HS-27A (cell line): ENCODE measurements at regions not wholly inside any gene's neighbourhood (a gene's known extent, or its start where the extent isn't known, plus 50 kb on each side); places are given as distances from the start of the nearest gene placed in this dataset.
"Not testable (repeated sequence)": the region's sequence is repeated elsewhere in the genome, so short reads cannot be mapped to it uniquely, and the experiment has no call there.

Experiments used
- DNase-seq: peaks from one replicate; pipeline ENCODE4 v3.0.0-alpha.2; 2012; ENCODE audit warnings: low read depth, missing footprints

DNA sequence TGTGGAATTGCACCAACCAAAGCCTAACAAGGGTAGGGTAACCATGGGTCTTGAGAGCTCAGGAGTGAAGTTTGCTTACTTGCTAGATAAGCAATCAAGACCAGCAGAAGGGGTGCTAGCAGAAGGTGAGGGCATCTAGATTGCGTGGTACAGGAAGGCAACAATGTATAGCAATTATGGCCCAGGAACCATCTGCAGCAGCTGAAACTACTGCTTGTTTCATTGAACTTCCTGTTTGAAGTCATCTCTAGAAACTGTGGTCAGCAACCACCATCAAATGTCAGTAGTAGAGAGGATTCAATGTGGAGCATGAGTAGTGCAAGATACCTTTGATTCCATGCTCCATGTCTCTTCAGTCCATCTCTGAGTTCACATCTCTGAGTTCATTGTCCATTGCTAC lies 462.1 kb upstream of the GRAMD2B start:
- no peak for DNase-seq

DNA sequence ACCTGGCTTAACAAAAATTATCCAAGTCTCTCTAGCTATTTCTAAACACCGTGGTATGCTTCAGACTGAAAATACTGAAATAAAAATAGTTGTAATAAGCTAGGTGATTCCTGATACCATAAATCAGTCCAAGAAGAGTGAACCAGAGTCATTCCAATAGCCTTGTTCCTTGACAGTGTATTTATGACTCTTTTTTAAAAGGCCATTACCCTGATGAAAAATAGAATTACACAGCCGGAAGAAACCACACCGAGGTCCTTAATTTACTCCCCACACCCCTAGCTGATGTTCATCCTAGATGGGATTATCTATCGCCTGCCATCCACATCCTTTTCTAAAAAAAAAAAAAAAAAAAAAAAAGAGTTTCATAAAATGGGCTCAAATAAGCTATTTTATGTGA lies 457.6 kb upstream of the GRAMD2B start:
- no peak for DNase-seq

DNA sequence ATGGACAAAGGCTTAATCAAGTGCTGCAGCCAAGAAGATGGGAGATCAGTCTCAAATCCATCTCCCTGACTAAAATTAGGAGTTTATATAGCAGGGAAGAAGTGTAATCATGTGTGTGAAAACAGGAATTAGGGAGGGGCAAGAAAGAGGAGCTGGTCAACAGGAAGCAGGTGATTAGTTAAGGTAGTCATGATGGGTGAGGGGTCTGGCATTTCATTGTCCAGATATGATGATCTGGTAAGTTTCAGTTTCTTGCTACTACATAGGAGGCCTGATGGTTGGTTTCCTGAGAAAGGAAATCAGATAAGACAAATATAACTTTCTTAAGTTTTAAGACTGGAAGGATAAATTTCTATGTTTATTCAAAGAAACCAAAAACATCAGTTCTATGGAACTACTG lies 455.6 kb upstream of the GRAMD2B start:
- DNase-seq: no peak

GRCh38 chr5:125969011-125969813 lies 454.0 kb upstream of the GRAMD2B start:
- DNase-seq: no peak

GRCh38 chr5:125969814-125970171 lies 453.4 kb upstream of the GRAMD2B start:
- DNase-seq: no peak

DNA sequence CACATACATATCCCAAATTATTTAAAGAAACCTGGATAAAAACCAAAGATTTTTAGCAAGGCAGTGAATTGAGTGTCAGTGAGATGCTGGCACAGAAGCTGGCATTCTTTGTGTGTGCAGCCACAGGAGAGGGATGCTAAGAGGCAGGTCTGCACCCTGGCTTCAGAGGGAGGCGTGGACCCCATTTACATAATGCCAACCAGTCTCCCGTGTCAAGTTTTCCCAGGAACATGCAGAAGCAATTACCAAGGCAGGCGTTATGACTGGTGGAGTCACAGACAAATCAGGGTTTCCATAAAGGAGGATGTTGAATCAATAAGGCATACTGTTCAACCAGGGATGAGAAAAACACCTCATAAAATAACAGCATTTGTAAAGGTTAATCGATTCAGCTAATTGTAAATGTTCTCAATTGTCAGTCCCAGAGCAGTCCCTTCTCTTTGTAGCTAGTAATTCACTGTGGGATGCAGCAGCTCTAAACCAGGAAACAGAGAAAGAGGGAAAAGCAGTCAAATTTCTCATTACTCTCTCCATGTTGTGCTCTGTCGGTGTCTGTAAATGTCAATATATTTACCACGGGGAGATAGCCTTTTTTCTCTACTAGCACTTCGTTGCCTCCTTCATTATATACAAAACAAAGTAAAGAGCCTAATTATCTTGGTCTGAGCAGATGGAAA lies 452.4 kb upstream of the GRAMD2B start:
- DNase-seq: no peak

- DNase-seq: no peak
These were observed 450.5 kb upstream of the GRAMD2B start for GRCh38 chr5:125972706-125973105.

GRCh38 chr5:125974679-125975078 lies 448.5 kb upstream of the GRAMD2B start:
- DNase-seq: no peak

DNA sequence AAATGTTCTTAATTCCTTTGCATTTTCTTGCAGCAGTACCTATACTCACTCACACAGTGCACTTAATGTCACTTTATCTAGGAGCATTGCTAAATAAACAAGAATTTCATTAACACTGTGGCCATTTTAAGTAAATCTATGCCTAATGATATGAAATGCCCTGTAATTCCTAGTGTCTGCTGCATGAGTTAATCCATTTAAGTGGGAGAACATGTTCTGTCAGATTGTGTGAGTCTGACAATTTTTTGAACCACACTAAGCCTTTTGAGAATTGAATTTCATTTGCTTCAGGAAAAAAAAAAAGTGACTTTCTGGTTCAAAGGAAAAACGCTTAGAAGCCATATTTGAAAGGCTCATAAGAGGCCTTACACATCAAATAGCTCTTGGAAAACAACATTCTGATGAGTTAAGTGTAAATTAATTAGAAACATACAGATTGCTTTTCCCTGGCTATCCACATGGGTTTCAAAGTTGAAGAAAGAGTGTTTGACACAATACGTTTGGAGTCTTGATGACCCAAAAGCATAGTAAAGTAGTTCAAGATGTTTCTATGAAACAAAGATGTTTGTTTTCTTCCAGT lies 446.7 kb upstream of the GRAMD2B start:
- DNase-seq: no peak

DNA sequence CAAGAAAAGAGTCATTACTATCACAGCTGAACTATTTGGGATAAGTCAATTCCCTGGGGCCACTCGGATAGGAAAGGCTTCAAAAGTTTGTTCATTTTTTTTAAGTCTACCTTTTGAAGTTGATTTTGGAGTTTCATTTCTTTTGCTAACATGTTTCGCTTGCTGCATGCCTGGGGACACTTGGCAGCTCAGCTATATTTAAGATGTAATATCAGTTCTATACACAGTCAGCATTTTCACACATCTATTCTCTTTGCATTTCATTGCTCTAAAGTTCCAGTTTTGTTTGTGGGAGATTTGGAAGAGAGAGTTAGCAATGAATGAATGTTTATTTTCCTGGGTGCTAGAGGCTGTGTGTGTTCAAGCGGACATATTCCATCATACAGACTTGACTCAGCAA lies 445.2 kb upstream of the GRAMD2B start:
- no peak for DNase-seq

- DNase-seq: no peak
These were observed 443.6 kb upstream of the GRAMD2B start for GRCh38 chr5:125979636-125980035.

- DNase-seq: no peak
These were observed 442.2 kb upstream of the GRAMD2B start for GRCh38 chr5:125981016-125981415.

DNA sequence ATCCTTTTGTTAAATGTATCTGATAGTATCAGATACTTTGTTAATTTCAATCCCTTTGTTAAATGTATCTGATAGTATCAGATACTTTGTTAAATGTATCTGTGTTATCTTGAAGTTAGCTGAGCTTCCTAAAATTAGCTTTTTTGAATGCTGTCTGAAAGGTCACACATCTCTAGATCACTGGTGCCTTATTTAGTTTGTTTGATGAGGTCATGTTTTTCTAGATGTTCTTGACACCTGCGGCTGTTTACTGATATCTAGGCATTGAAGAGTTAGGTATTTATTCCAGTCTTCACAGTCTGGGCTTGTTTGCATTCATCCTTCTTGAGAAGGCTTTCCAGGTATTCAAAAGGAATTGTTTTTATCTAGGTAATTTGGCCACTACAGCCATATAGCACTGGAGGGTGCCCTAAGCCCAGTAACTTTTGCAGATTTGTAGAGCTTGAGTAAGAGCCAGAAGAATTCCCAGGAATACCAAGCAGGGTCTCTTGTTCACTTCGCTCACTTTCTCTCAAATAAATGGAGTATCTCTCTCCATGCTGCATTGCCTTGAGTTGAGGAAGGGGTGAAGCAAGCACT lies 435.4 kb upstream of the GRAMD2B start:
- no peak for DNase-seq

DNA sequence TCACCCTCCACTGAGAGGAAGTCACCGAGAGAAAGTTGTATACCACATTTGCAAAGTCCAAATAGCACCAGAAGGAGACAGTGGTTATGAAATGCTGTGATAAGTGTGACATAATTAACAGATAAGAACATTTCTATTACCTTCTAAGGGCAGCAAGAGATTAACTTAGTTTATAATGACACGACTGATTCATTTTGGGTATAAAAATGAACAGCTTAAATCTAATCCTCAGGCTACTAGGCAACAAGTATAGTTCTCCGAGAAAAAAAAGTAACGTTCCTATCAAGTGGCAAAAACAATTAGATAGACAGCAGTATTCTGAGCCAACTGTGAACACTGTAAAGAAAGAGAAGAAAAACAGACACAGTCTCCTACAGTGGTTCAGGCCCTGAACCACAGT lies 431.2 kb upstream of the GRAMD2B start:
- no peak for DNase-seq

DNA sequence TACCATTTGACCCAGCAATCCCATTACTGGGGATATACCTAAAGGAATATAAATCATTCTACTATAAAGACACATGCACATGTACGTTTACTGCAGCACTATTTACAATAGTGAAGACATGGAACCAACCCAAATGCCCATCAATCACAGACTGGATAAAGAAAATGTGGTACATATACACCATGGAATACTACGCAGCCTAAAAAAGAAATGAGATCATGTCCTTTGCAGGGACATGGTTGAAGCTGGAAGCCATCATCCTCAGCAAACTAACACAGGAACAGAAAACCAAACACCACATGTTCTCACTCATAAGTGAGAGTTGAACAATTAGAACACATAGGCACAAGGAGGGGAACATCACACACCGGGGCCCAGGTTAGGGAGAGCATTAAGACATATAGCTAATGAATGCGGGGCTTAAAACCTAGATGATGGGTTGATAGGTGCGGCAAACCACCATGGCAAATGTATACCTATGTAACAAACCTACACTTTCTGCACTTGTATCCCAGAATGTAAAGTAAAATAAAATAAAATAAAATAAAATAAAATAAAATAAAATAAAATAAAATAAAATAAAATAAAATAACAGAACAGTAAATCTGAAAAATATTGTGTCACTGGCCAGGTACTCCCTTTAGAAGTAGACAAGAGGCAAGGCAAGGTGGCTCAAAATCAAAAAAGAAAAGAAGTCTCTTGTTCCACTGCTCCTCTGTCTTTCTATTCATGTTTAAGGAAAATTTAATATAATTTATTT lies 423.8 kb upstream of the GRAMD2B start:
- not testable (repeated sequence) for DNase-seq

DNA sequence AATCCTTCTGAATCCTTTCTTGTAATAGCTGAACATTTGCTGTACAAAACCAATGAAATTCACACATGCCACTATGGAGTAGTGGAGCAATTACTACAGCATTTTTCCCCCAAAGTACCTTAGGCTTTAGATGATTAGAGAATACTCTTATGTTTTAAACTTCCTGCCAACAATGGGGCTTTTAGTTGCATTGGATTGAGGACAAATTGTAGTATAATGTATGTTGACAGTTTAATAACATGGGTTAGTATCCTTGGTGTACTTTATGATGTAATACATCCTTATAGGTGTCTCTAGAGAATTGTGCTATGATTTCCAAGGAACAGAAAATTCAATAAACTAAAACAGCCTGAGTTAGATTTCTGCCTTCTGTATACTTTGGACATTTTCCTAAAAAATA lies 422.7 kb upstream of the GRAMD2B start:
- DNase-seq: no peak

DNA sequence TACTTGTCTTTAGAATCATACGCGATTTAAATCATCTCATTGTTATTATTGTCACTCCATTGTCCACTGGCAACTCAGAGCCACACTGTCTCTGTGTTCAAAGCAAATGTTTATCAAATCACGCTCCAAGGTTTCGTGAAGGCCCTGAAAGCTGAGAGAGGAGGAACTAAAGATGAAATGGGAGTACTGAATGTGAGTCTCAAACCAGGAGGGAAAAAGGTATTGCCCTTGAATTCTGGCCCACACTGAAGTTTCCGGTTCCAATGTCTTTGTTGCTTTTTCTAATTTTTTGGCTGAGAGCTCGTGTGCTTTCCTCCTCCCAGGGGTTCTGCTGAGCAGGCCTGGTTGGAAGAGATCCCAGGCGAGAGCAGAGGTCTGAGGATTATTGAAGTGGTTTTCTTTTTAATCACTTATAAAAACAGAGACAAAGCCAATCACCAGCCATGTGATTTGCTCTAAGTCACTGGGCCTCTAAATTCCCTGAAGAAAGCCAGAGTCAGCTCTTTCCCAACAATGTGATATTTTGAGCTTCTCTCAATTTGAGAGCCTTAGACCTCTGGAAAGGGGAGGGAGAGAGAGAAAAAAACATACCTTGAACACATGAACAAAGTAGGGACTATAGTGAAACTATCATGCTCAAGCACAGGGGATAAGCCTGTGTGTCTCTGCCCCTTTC lies 420.8 kb upstream of the GRAMD2B start:
- DNase-seq: peak; percentile 27

- DNase-seq: no peak
These were observed 419.9 kb upstream of the GRAMD2B start for GRCh38 chr5:126003309-126003708.

DNA sequence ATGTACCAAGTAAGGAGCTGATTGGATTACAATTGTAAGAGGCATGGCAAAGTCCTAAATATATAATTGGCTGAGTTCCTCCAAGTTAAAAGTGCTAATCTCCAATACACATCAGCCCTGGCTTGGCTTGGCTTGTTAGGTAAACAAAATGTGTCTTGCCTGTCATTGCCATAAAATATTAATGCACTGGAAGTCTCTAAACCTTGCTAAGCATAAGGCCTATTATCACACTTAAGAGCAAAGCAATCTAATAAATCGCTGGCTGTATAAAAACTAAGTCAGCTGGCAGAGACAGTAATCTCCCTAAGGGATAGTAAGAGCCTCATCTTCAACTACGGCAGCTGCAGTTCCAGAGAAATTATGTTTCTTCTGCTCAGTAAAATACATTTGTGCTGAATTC lies 418.6 kb upstream of the GRAMD2B start:
- no peak for DNase-seq

- DNase-seq: no peak
These were observed 415.4 kb upstream of the GRAMD2B start for GRCh38 chr5:126007841-126008240.

GRCh38 chr5:126009566-126009965 lies 413.6 kb upstream of the GRAMD2B start:
- DNase-seq: no peak

DNA sequence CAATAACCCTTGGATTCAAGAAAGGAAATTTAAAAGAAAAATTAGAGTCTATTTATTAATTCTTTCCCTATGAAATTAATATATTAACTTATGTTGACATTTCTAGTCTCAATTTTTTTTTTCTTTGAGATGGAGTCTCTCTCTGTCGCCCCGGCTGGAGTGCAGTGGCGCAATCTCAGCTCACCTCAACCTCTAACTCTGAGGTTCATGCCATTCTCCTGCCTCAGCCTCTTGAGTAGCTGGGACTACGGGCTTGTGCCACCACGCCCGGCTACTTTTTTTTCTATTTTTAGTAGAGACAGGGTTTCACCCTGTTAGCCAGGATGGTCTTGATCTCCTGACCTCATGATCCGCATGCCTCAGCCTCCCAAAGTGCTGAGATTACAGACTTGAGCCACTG lies 411.7 kb upstream of the GRAMD2B start:
- not testable (repeated sequence) for DNase-seq
